ENCODE measurements at regions not wholly inside any gene's neighbourhood (a gene's known extent, or its start where the extent isn't known, plus 50 kb on each side); places are given as distances from the start of the nearest gene placed in this dataset.

DNA sequence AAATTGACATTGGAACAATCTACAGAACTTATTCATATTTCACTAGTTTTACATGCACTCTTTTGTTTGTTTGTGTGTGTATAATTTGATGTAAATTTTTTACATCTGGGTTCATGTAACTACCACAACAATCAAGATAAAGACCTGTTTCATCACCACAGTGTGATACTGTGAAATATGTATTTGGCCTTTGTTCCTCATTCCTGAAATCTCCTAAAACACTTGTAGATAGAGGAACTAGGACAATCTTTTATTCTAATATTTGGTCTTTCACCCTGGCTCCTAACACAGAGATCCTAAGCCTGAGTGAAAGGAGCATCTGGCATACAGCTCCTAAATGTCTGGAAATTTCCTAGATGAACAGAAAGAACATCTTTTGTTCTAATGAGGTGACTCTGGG, 155.0 kb upstream of the GPR149 start:
- no peaks in the 10 kb centered on the region for H3K36me3 ChIP-seq
- no peaks in the 10 kb centered on the region for H3K4me1 ChIP-seq
- H3K27me3 ChIP-seq, result no peaks in the 10 kb centered on the region
- DNase-seq, result no peak
- no peak overlapping the region for H3K27ac ChIP-seq
- intact Hi-C loops (cut with DNase I), result no loop called here
- no peaks in the 10 kb centered on the region for H3K9me3 ChIP-seq
- H3K4me3 ChIP-seq, result no peak overlapping the region
- no peak for ATAC-seq
- TF ChIP-seq, protein P1, sequence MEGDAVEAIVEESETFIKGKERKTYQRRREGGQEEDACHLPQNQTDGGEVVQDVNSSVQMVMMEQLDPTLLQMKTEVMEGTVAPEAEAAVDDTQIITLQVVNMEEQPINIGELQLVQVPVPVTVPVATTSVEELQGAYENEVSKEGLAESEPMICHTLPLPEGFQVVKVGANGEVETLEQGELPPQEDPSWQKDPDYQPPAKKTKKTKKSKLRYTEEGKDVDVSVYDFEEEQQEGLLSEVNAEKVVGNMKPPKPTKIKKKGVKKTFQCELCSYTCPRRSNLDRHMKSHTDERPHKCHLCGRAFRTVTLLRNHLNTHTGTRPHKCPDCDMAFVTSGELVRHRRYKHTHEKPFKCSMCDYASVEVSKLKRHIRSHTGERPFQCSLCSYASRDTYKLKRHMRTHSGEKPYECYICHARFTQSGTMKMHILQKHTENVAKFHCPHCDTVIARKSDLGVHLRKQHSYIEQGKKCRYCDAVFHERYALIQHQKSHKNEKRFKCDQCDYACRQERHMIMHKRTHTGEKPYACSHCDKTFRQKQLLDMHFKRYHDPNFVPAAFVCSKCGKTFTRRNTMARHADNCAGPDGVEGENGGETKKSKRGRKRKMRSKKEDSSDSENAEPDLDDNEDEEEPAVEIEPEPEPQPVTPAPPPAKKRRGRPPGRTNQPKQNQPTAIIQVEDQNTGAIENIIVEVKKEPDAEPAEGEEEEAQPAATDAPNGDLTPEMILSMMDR (IDR thresholded peaks at IDR 0.05), result no peak

DNA sequence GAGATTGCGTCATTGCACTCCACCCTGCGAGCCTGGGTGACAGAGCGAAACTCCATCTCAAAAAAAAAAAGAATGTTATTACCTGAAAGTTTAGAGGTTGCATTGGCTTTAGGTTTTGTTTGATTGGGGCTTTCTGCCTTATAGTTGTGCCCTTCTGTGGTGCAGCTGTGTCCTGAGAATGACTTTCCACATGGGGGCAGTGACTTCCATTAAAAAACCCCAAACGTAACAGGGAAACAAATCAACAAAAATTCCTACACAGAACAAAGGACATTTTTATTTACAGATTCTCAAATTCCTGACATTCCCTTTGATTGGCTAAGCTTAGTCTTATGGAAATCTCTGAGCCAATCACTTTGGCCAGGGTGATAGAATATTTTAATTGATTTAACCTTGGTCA, 154.1 kb upstream of the GPR149 start:
- Histone ChIP-seq H3K4me1 (no peaks in the 10 kb centered on the region), H3K27ac (no peak overlapping the region), H3K4me3 (no peak overlapping the region), H3K36me3 (no peaks in the 10 kb centered on the region), H3K9me3 (no peaks in the 10 kb centered on the region), H3K27me3 (no peaks in the 10 kb centered on the region)
- TF ChIP-seq, protein P1 (IDR thresholded peaks at IDR 0.05), result no peak
- DNase-seq (no peak), ATAC-seq (no peak)
- intact Hi-C loops (cut with DNase I), result no loop called here

DNA sequence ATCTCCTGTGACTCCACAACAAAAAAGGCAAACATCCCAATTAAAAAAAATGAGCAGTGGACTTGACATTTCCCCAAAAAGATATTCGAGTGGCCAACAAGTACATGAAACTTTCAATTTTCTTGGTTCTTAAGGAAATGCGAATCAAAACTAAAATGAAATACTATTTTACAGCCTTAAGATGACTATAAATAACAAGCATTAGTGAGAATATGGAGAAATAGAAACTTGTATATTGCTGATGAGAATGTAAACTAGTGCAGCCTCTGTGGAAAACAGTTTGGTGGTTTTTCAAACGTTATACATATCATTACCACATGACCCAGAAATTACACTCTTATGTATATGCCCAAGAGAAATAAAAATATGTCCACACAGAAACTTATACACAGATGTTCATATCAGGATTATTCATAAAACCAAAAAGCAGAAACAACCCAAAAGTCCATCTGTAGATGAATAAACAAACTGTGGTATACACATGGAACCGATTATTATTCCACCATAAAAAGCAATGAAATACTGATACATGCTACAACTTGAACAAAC, 153.2 kb upstream of the GPR149 start:
- DNase-seq, result no peak
- Histone ChIP-seq H3K27me3 (no peaks in the 10 kb centered on the region), H3K4me3 (no peak overlapping the region), H3K9me3 (no peaks in the 10 kb centered on the region), H3K27ac (no peak overlapping the region), H3K36me3 (no peaks in the 10 kb centered on the region), H3K4me1 (no peaks in the 10 kb centered on the region)
- ATAC-seq, result no peak
- intact Hi-C loops (cut with DNase I), result no loop called here
- TF ChIP-seq, protein P1 (IDR thresholded peaks at IDR 0.05), result no peak

DNA sequence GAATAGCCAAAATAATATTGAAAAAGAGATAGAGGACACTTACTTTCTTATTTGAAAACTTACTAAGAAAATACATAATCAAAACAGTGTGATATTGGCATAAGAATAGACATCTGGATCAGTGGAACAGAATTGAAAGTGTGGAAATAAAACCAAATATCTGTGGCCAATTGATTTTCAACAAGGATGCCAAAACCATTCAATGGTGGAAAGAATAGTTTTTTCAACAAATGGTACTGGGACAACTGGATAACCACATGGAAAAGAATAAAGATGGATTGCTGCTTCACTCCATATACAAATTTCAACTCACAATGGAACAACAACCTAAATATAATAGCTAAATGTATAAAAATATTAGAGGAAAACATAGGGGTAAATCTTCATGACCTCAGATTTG, 152.5 kb upstream of the GPR149 start:
- no peak for ATAC-seq
- H3K27me3 ChIP-seq, result no peaks in the 10 kb centered on the region
- no peak overlapping the region for H3K4me3 ChIP-seq
- no peaks in the 10 kb centered on the region for H3K4me1 ChIP-seq
- TF ChIP-seq, protein P1 (IDR thresholded peaks at IDR 0.05), result no peak
- intact Hi-C loops (cut with DNase I), result no loop called here
- DNase-seq, result no peak
- no peaks in the 10 kb centered on the region for H3K9me3 ChIP-seq
- H3K36me3 ChIP-seq, result no peaks in the 10 kb centered on the region
- no peak overlapping the region for H3K27ac ChIP-seq

DNA sequence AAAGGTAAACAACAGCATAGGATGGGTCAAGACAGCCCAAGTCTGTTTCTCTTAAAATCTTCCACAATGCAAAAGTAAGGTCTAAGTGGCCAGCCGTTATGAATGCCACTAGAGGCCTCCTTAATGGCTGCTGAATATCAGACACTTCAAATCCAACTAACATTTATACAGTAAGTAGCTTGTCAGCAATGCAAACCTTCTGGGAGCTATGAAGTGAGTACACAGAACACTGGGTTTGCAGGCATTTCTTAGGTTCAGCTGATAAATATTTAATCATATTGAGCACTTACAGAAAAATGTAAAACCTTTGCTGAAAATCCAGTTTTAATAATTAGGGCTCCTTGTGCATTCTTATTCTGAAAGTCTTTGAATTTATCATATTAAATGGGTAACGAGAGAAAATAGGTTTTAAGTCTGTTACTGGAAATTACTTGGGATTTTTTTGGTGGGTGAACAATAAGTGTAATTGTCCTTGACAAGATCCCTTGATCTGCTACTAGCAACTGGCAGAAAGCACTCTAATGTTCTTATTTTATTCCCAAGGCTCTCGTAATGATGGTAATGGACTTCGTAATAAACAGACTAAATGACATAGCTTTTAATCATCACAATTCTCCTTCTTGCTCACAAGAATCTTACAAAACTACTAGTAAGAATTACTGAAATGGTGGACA, 141.7 kb upstream of the GPR149 start:
- Histone ChIP-seq H3K27ac (no peak overlapping the region), H3K27me3 (no peaks in the 10 kb centered on the region), H3K9me3 (peaks cover 0 to 14% of the 10 kb centered on the region in 2 donors), H3K4me3 (no peak overlapping the region), H3K36me3 (no peaks in the 10 kb centered on the region), H3K4me1 (no peaks in the 10 kb centered on the region)
- intact Hi-C loops (cut with DNase I), result no loop called here
- DNase-seq (no peak), ATAC-seq (no peak)
- TF ChIP-seq, protein P1 (IDR thresholded peaks at IDR 0.05), result no peak
